ENCODE measurements at regions not wholly inside any gene's neighbourhood (a gene's known extent, or its start where the extent isn't known, plus 50 kb on each side); places are given as distances from the start of the nearest gene placed in this dataset.
A peak's percentile ranks its signal among the peaks of the same experiment; 100 is the strongest.

- no peaks in the 10 kb centered on the region for H3K27me3 ChIP-seq
- peaks cover 20% of the 10 kb centered on the region for H3K4me1 ChIP-seq
- H3K4me3 ChIP-seq: no peak overlapping the region
- DNase-seq: no peak
- no peaks in the 10 kb centered on the region for H3K9me3 ChIP-seq
- no peaks in the 10 kb centered on the region for H3K36me3 ChIP-seq
- ATAC-seq: no peak
- H3K27ac ChIP-seq: peak overlapping the region; percentile 75
- TF ChIP-seq CTCF (IDR thresholded peaks at IDR 0.05): no peak
- intact Hi-C loops (cut with DNase I): no loop called here
Measured at GRCh38 chr11:126113963-126114362, 51.3 kb upstream of the CDON start.

- no peaks in the 10 kb centered on the region for H3K27me3 ChIP-seq
- H3K27ac ChIP-seq: peak overlapping the region; percentile 75
- DNase-seq (peak; percentile 90), ATAC-seq (peak; percentile 91)
- intact Hi-C loops (cut with DNase I): no loop called here
- no peak overlapping the region for H3K4me3 ChIP-seq
- H3K4me1 ChIP-seq: peaks cover 20% of the 10 kb centered on the region
- no peak for TF ChIP-seq CTCF (IDR thresholded peaks at IDR 0.05)
- no peaks in the 10 kb centered on the region for H3K36me3 ChIP-seq
- H3K9me3 ChIP-seq: no peaks in the 10 kb centered on the region
Measured at GRCh38 chr11:126113515-126113957, 50.9 kb upstream of the CDON start.

- Histone ChIP-seq H3K27me3 (no peaks in the 10 kb centered on the region), H3K27ac (no peak overlapping the region), H3K36me3 (no peaks in the 10 kb centered on the region), H3K9me3 (no peaks in the 10 kb centered on the region), H3K4me3 (no peak overlapping the region), H3K4me1 (peaks cover 20% of the 10 kb centered on the region)
- intact Hi-C loops (cut with DNase I): no loop called here
- TF ChIP-seq CTCF (IDR thresholded peaks at IDR 0.05): no peak
- ATAC-seq (no peak), DNase-seq (no peak)
Measured at GRCh38 chr11:126113012-126113411, 50.3 kb upstream of the CDON start.

- Histone ChIP-seq H3K27me3 (no peaks in the 10 kb centered on the region), H3K9me3 (no peaks in the 10 kb centered on the region), H3K4me3 (no peak overlapping the region), H3K27ac (no peak overlapping the region), H3K4me1 (peaks cover 20% of the 10 kb centered on the region), H3K36me3 (no peaks in the 10 kb centered on the region)
- DNase-seq (no peak), ATAC-seq (no peak)
- TF ChIP-seq CTCF (IDR thresholded peaks at IDR 0.05): no peak
- intact Hi-C loops (cut with DNase I): no loop called here
Measured at GRCh38 chr11:126112547-126112946, 49.9 kb upstream of the CDON start.

Measured in upper lobe of right lung (tissue), 1 donor.